ENCODE measurements at regions not wholly inside any gene's neighbourhood (a gene's known extent, or its start where the extent isn't known, plus 50 kb on each side); places are given as distances from the start of the nearest gene placed in this dataset.

DNA sequence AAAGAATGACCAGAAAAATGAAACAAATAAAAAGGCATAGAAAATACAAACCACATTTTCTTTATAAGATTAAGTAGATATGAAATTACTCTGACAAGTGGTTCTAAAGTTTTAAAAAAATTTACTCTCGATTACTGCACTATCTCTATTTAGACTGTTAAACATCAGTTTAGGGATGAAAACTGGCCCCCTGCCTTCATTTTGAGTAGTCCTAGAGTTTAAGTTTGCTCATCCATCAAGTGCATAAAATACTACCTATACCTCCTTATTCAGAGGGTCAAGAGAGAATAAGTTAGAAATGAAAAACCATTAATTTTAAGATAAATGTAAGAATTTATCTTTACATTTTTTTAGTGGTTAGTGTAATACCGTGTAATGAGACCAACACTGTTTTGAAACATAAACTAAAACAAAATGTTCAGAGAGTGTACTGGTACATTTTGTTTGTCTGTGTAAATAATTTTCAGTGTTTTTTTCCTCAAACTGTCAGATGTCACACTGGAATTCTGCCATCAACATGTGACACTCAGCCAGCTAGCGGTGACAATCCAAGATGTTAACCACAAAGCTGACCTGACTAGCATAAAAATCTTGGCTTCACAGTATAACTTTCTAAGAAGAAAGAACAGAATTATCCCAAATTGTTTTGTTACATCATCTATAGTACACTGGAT, 184.8 kb upstream of the PCDH20 start:
- Histone ChIP-seq H3K4me2 (no peak overlapping the region), H3K27me3 (ENCODE audit: insufficient read depth) (no peaks in the 10 kb centered on the region), H3K36me3 (ENCODE audit: insufficient read depth) (no peaks in the 10 kb centered on the region), H2AFZ (no peak overlapping the region), H3K4me1 (ENCODE audit: insufficient read depth) (no peaks in the 10 kb centered on the region), H3K4me3 (no peak overlapping the region), H3K79me2 (replicated peaks; ENCODE audit: insufficient read depth) (no peaks in the 10 kb centered on the region), H3K9me2 (ENCODE audit: insufficient read depth) (no peaks in the 10 kb centered on the region), H4K20me1 (replicated peaks; ENCODE audit: insufficient read depth) (no peaks in the 10 kb centered on the region), H3F3A (replicated peaks; ENCODE audit: low read depth) (no peaks in the 10 kb centered on the region), H3K27ac (ENCODE audit: low read depth) (no peak overlapping the region)
- H3K27ac Mint-ChIP-seq: no peak overlapping the region
- no peaks in the 10 kb centered on the region for H3K27me3 Mint-ChIP-seq (ENCODE audit: insufficient read depth, low read depth, poor library complexity)
- no peak for TF ChIP-seq EZH2phosphoT487 (IDR thresholded peaks at IDR 0.05; ENCODE audit: unreplicated experiment)
- TF ChIP-seq STAT1 (IDR thresholded peaks at IDR 0.05; ENCODE audit: unreplicated experiment): no peak
- no peak for TF ChIP-seq NANOG (IDR thresholded peaks at IDR 0.05; ENCODE audit: borderline replicate concordance)
- no peak for TF ChIP-seq ZNF331 (CRISPR knock-in tag; IDR thresholded peaks at IDR 0.05; ENCODE audit: low read depth)
- TF ChIP-seq, protein P1, sequence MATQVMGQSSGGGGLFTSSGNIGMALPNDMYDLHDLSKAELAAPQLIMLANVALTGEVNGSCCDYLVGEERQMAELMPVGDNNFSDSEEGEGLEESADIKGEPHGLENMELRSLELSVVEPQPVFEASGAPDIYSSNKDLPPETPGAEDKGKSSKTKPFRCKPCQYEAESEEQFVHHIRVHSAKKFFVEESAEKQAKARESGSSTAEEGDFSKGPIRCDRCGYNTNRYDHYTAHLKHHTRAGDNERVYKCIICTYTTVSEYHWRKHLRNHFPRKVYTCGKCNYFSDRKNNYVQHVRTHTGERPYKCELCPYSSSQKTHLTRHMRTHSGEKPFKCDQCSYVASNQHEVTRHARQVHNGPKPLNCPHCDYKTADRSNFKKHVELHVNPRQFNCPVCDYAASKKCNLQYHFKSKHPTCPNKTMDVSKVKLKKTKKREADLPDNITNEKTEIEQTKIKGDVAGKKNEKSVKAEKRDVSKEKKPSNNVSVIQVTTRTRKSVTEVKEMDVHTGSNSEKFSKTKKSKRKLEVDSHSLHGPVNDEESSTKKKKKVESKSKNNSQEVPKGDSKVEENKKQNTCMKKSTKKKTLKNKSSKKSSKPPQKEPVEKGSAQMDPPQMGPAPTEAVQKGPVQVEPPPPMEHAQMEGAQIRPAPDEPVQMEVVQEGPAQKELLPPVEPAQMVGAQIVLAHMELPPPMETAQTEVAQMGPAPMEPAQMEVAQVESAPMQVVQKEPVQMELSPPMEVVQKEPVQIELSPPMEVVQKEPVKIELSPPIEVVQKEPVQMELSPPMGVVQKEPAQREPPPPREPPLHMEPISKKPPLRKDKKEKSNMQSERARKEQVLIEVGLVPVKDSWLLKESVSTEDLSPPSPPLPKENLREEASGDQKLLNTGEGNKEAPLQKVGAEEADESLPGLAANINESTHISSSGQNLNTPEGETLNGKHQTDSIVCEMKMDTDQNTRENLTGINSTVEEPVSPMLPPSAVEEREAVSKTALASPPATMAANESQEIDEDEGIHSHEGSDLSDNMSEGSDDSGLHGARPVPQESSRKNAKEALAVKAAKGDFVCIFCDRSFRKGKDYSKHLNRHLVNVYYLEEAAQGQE (IDR thresholded peaks at IDR 0.05; ENCODE audit: unreplicated experiment): no peak
- H3K4me3 Mint-ChIP-seq: no peak overlapping the region
- no peaks in the 10 kb centered on the region for H3K9me3 Mint-ChIP-seq
- H3K36me3 Mint-ChIP-seq (ENCODE audit: low read depth): no peaks in the 10 kb centered on the region
- H3K4me1 Mint-ChIP-seq: no peaks in the 10 kb centered on the region
- ATAC-seq (no peak), DNase-seq (ENCODE audit: low spot score) (no peak)

DNA sequence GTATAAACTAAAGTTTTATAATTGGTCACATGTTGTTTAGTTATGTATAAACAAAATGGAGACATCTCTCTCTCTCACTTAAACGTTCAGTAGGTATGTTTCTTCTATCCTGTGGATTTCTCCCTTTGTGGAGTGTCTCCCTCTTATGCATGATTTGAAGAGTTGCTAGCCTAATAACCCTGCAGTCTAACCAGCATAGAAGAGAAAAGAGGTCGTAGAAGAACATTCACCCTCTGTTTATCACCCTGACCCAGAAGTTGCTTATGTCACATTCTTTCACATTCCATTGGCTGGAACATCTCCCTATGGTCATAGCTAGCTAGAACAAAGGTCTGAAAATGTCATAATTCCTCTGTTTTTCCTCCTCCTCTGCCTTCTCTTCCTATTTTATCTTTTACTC, 176.8 kb upstream of the PCDH20 start:
- no peak for DNase-seq (ENCODE audit: low spot score)
- no peaks in the 10 kb centered on the region for H3K27me3 ChIP-seq (ENCODE audit: insufficient read depth)
- Mint-ChIP-seq H3K4me1 (no peaks in the 10 kb centered on the region), H3K27me3 (ENCODE audit: insufficient read depth, low read depth, poor library complexity) (no peaks in the 10 kb centered on the region), H3K9me3 (no peaks in the 10 kb centered on the region), H3K4me3 (no peak overlapping the region), H3K27ac (no peak overlapping the region), H3K36me3 (ENCODE audit: low read depth) (no peaks in the 10 kb centered on the region)
- H3K4me3 ChIP-seq: no peak overlapping the region
- no peaks in the 10 kb centered on the region for H3K79me2 ChIP-seq (replicated peaks; ENCODE audit: insufficient read depth)
- H3K36me3 ChIP-seq (ENCODE audit: insufficient read depth): no peaks in the 10 kb centered on the region
- H3K27ac ChIP-seq (ENCODE audit: low read depth): no peak overlapping the region
- H3F3A ChIP-seq (replicated peaks; ENCODE audit: low read depth): no peaks in the 10 kb centered on the region
- no peaks in the 10 kb centered on the region for H3K9me2 ChIP-seq (ENCODE audit: insufficient read depth)
- ATAC-seq: no peak
- no peak overlapping the region for H3K4me2 ChIP-seq
- no peaks in the 10 kb centered on the region for H3K4me1 ChIP-seq (ENCODE audit: insufficient read depth)
- H2AFZ ChIP-seq: peak overlapping the region; percentile 21; the same call in 1 of the 2 replicates
- no peaks in the 10 kb centered on the region for H4K20me1 ChIP-seq (replicated peaks; ENCODE audit: insufficient read depth)
- TF ChIP-seq EZH2phosphoT487 (IDR thresholded peaks at IDR 0.05; ENCODE audit: unreplicated experiment): no peak
- no peak for TF ChIP-seq CREB1 (CRISPR knock-in tag; IDR thresholded peaks at IDR 0.05; ENCODE audit: low read depth)
- TF ChIP-seq STAT1 (IDR thresholded peaks at IDR 0.05; ENCODE audit: unreplicated experiment): no peak
- no peak for TF ChIP-seq ZNF331 (CRISPR knock-in tag; IDR thresholded peaks at IDR 0.05; ENCODE audit: low read depth)
- TF ChIP-seq, protein P2, sequence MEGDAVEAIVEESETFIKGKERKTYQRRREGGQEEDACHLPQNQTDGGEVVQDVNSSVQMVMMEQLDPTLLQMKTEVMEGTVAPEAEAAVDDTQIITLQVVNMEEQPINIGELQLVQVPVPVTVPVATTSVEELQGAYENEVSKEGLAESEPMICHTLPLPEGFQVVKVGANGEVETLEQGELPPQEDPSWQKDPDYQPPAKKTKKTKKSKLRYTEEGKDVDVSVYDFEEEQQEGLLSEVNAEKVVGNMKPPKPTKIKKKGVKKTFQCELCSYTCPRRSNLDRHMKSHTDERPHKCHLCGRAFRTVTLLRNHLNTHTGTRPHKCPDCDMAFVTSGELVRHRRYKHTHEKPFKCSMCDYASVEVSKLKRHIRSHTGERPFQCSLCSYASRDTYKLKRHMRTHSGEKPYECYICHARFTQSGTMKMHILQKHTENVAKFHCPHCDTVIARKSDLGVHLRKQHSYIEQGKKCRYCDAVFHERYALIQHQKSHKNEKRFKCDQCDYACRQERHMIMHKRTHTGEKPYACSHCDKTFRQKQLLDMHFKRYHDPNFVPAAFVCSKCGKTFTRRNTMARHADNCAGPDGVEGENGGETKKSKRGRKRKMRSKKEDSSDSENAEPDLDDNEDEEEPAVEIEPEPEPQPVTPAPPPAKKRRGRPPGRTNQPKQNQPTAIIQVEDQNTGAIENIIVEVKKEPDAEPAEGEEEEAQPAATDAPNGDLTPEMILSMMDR (conservative IDR thresholded peaks at IDR 0.05; ENCODE audit: low read depth in 2 of 2): no peak
- TF ChIP-seq, protein P3, sequence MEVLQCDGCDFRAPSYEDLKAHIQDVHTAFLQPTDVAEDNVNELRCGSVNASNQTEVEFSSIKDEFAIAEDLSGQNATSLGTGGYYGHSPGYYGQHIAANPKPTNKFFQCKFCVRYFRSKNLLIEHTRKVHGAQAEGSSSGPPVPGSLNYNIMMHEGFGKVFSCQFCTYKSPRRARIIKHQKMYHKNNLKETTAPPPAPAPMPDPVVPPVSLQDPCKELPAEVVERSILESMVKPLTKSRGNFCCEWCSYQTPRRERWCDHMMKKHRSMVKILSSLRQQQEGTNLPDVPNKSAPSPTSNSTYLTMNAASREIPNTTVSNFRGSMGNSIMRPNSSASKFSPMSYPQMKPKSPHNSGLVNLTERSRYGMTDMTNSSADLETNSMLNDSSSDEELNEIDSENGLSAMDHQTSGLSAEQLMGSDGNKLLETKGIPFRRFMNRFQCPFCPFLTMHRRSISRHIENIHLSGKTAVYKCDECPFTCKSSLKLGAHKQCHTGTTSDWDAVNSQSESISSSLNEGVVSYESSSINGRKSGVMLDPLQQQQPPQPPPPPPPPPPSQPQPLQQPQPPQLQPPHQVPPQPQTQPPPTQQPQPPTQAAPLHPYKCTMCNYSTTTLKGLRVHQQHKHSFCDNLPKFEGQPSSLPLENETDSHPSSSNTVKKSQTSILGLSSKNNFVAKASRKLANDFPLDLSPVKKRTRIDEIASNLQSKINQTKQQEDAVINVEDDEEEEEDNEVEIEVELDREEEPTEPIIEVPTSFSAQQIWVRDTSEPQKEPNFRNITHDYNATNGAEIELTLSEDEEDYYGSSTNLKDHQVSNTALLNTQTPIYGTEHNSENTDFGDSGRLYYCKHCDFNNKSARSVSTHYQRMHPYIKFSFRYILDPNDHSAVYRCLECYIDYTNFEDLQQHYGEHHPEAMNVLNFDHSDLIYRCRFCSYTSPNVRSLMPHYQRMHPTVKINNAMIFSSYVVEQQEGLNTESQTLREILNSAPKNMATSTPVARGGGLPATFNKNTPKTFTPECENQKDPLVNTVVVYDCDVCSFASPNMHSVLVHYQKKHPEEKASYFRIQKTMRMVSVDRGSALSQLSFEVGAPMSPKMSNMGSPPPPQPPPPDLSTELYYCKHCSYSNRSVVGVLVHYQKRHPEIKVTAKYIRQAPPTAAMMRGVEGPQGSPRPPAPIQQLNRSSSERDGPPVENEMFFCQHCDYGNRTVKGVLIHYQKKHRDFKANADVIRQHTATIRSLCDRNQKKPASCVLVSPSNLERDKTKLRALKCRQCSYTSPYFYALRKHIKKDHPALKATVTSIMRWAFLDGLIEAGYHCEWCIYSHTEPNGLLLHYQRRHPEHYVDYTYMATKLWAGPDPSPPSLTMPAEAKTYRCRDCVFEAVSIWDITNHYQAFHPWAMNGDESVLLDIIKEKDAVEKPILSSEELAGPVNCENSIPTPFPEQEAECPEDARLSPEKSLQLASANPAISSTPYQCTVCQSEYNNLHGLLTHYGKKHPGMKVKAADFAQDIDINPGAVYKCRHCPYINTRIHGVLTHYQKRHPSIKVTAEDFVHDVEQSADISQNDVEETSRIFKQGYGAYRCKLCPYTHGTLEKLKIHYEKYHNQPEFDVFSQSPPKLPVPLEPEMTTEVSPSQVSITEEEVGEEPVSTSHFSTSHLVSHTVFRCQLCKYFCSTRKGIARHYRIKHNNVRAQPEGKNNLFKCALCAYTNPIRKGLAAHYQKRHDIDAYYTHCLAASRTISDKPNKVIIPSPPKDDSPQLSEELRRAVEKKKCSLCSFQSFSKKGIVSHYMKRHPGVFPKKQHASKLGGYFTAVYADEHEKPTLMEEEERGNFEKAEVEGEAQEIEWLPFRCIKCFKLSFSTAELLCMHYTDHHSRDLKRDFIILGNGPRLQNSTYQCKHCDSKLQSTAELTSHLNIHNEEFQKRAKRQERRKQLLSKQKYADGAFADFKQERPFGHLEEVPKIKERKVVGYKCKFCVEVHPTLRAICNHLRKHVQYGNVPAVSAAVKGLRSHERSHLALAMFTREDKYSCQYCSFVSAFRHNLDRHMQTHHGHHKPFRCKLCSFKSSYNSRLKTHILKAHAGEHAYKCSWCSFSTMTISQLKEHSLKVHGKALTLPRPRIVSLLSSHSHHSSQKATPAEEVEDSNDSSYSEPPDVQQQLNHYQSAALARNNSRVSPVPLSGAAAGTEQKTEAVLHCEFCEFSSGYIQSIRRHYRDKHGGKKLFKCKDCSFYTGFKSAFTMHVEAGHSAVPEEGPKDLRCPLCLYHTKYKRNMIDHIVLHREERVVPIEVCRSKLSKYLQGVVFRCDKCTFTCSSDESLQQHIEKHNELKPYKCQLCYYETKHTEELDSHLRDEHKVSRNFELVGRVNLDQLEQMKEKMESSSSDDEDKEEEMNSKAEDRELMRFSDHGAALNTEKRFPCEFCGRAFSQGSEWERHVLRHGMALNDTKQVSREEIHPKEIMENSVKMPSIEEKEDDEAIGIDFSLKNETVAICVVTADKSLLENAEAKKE (CRISPR knock-in tag; IDR thresholded peaks at IDR 0.05): no peak
- no peak for TF ChIP-seq EZH2 (IDR thresholded peaks at IDR 0.05; ENCODE audit: low read depth, unreplicated experiment)

Data from GM23338 (cell line).